H1 (cell line): ENCODE measurements at regions not wholly inside any gene's neighbourhood (a gene's known extent, or its start where the extent isn't known, plus 50 kb on each side); places are given as distances from the start of the nearest gene placed in this dataset.

ENCODE experiments used
- ATF3 ChIP-seq: IDR thresholded peaks from 2 replicates; pipeline ENCODE4 v1.6.1; 2011; ENCODE audit warnings: low read depth, mild to moderate bottlenecking, low read length; ENCODE audit not compliant: insufficient read depth
- EGR1 ChIP-seq: IDR thresholded peaks from 2 replicates; pipeline ENCODE4 v1.6.1; 2011; ENCODE audit warnings: low read depth, low read length, borderline replicate concordance
- POLR2AphosphoS5 ChIP-seq: IDR thresholded peaks from 2 replicates; pipeline ENCODE4 v1.6.1; 2011; ENCODE audit warnings: low read depth, low read length

- TF ChIP-seq ATF3 (no peak), POLR2AphosphoS5 (no peak), EGR1 (no peak)
These were observed 195.5 kb upstream of the CIBAR2 start (continued) for GRCh38 chr16:85307552-85308364.
